ENCODE measurements at regions not wholly inside any gene's neighbourhood (a gene's known extent, or its start where the extent isn't known, plus 50 kb on each side); places are given as distances from the start of the nearest gene placed in this dataset.
A peak's percentile ranks its signal among the peaks of the same experiment; 100 is the strongest.

DNA sequence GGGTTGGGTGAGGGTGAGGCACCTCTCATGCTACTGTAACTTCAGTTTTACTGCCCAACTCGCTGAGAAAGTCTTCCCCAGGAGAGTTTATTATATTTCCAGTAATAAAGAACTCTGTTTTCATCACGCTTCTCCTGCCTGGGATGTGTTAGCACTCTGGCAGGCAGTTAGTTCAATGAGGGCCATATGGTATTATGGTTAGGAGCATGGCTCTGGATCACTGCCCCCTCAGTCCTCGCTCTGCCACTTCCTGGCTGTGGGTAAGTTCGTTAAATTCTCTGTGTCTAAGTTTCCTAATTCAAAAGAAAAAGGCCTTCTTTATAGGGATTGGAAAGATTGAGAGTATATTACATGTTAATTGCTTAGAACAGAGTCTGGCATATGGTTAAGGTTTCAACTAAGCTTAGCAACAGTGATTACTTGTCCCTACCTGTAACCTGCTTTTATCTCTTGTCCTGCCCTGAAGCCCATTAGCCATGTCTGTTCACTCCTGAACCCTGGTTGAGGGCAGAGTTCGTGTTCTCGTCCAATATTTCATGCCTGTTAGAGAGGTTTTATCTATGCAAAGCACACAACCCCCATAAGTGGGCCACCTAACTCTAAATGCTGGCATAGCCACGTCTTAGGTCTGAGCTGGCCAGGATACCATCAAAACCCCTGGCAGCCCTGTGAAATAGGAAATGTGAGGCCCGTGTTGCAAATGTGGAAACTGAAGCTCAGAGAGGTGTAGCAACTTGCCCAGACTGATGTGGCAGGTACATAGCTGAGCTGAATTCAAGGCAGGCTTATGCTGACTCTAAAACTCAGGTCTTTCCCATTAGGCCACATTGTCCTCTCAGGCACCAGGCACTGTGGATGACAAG, 342.5 kb upstream of the JARID2 start:
- no peak for DNase-seq

DNA sequence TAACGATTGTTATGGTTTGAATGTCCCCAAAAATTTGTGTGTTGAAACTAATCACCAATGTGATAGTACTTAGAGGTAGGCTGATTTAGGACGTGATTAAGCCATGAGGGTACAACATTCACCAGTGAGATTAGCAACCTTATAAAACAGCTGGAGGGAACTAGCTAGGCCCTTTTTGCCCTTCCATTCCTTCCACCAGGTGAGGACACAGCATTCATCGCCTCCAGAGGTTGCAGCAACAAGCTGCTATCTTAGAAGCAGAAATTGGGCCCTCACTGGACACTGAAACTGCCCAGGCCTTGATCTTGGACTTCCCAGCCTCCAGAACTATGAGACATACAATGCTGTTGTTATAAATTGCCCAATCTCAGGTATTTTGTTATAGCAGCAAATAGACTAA, 340.7 kb upstream of the JARID2 start:
- no peak for DNase-seq

DNA sequence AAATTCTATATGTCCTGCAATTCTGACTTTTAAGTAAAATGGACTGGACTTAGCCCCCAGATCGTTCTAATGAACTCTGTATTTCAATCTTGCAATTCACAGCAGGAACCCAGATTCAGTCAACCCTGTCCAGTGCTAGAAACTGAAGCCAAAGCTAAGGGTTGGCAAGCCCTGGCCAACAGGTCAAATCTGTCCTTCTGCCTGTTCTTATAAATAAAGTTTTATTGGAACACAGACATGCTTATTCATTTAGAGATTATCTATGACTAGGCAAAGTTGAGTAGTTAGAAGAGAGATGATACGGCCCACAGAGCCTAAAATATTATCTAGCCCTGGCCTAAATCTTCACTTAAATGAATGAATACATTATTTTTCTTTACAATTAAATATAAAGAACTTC, 339.2 kb upstream of the JARID2 start:
- DNase-seq: no peak

DNA sequence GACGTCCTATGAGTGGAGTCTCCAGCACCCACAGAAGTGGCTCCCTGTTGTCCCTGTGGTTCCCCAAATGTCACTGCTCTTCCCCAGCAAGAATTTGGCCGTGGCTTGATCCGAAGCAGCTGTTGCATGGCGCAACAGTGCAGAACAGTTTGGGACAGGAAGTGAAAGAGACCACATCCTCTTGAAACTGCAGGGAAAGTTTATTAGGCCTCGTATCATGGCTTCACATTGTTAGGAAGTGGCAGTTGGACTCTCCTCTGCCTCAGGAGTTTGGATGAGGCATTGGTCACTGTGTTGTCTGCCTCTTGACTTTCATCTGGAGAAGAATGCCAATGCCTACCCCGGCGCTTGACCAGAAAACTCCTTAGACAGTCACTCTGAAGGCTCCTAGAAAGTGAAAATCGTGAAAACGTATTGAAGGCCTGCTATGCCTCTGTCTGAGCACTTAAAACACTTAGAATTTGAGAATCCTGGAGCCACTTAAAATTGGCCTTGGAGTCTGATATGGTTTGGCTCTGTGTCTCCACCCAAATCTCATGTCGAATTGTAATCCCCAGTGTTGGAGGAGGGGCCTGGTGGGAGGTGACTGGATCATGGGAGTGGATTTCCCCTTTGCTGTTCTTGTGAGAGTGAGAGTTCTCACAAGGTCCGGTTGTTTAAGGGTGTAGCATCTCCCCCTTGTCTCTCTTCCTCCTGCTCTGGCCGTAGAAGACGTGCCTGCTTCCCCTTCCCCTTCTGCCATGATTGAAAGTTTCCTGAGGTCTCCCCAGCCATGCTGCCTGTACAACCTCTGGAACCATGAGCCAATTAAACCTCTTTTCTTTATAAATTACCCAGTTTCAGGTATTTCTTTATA, 334.9 kb upstream of the JARID2 start:
- DNase-seq: peak; percentile 14

DNA sequence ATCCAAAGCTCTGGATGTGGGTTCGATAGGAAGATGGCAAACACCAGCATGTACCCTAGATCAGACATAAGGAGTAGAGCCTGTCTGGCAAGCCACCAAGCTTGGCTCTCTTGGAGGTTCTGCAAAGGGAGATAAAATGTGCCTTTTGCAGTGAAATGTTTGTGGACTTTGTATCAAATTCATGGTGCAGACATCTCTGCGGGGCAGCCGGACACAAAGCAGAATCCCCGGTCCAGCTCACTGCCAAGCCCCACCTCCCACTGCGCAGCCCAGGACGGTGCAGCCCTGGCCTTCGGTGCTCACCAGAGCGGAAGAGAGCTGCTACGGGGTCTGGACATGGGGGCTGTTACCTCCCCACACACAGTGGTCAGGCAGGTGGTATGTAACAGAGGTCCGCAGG, 333.6 kb upstream of the JARID2 start:
- no peak for DNase-seq

DNA sequence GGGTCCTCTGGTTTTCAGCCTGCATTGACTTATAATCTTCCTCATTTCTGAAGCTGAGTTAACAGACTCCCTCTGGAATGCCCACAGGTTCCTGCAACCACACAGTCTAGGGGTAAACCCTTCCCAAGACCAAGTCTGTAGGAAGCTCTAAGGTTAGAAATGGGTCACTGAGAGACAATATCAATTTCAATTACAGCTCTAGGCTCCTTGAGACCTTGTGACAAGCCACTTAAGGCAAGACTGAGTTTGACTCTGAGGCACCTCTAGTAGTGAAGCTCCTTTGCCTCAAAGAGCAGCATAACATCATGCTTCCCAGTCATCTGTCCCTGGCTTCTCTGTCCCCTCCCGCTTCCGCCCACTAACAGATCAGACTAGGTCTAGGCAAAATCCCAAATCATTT, 333.2 kb upstream of the JARID2 start:
- DNase-seq: no peak

DNA sequence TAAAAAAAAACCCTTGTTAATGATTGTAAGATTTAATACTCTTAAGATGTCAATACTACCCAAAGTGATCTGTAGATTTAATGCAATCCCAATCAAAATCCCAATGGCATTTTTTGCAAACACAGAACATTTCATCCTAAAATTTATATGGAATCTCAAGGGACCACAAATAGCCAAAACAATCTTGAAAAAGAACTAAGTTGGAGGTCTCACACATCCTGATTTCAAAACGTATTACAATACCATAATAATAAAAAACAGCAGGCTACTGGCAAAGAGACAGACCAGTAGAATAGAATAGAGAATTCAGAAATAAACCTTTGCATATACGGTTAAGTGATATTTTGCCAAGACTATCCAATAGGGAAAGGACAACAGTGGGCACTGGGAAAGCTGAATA, 331.9 kb upstream of the JARID2 start:
- DNase-seq: no peak

DNA sequence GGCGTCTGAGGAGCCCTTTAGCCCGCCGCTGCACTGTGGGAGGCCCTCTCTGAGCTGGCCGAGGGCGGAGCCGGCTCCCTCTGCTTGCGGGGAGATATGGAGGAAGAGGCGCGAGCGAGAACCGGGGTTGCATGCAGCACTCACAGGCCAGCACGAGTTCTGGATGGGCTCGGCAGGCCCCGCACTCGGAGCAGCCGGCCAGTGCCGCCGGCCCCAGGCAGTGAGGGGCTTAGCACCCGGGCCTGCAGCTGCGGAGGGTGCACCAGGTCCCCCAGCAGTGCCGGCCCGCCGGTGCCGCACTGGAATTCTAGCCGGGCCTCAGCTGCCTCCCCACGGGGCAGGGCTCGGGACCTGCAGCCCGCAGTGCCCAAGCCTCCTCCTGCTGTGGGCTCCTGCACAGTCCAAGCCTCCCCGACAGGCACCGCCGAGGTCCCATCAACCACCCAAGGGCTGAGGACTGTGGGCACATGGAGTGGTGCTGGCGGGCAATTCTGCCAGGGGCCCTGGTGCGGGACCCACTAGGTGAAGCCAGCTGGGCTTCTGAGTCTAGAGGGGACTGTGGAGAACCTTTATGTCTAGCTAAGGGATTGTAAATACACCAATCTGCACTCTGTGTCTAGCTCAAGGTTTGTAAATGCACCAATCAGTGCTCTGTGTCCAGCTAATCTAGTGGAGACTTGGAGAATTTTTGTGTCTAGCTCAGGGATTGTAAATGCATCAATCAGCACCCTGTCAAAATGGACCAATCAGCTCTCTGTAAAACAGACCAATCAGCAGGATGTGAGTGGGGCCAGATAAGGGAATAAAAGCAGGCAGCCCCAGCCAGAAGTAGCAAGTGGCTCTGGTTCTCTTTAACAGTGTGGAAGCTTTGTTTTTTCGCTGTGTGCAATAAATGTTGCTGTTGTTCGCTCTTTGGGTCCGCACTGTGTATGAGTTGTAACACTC, 329.7 kb upstream of the JARID2 start:
- no peak for DNase-seq

DNA sequence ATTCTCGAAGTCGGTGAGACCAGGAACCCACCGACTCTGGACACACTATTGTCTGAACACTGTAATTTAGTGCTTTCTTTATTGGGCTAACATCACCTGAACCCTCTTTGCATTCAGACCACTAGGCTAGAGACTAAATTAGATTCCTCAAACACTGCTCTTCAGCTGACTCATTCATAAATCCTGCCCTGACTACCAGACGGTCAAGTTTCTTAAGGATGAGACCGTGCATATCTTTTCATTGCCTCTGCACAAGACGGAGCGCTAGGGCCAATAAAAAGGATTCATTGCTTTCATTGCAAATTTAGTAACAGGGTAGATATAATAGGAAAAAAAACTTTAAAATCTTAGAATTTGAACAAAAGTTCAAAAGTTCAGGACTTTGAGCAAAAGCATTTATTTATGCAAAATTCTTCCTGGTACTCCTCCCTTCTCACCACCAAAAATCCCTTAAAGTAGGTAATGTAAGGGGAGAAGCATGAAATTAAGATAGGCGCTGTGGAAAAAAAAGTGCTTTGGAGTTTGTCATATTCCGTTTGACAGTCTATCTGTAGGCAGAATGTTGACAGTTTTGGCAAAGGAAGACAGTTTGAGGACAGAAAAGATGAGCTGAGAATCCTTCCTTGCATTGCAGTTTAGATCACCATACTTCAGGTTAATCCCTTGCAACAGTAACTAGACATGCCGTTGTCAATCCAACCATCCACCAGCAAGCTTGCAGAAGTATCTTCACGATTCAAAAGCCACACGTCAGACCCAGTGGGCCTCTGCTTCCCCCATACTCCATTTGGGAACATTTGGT, 328.6 kb upstream of the JARID2 start:
- DNase-seq: no peak

DNA sequence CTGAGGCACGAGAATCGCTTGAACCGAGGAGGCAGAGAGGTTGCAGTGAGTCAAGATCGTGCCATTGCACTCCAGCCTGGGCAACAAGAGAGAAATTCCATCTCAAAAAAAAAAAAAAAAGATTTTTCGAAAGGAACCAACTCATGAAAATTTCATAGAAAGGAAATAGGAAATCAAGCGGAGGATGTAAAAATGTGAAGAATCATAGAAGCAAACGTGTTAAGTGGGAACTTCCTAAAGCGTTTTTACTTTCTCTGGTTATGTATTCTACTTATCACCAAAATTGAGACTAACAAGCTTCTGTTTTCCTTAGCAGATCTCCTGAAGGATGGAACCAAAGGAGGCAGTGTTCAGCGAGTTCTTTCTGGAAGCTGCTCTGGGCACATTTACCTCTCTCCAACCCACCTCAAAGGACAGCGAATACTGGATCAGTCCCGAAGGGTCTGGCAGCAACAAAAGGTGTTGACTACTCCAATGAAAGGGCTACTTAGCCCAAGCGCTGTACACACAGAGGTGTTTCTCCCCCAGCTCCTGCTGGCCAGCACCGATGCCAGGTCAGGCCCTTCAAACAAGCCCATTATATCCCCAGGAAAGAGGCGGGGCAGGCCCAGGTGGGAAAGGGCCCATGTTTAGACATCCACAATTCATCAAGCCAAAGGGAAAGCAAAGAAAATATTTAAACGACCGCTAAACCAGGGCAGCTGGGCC, 327.5 kb upstream of the JARID2 start:
- DNase-seq: no peak

DNA sequence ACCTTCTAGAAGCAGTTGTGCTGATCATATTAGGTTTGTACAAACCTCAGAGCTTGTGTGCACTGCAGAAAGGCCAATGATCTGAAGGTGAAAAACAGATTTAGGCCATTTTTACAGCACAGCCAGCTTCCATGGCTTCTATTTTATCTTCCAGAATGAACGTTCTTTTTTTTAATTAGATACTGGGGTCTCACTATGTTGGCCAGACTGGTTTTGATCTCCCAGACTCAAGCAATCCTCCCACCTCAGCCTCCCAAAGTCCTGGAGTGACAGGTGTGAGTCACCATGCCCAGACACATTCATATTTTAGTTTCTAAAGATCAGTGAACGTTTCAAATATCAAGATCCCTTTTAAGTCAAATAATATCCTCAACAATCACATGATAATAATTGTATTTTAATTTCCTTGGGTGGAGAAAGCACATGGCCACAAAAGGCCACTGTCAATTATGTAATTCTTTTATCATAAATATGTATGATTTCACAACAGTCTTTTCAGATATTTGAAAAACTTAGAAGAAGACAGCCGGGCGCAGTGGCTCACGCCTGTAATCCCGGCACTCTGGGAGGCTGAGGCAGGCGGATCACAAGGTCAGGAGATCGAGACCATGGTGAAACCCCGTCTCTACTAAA, 326.7 kb upstream of the JARID2 start:
- DNase-seq: no peak

DNA sequence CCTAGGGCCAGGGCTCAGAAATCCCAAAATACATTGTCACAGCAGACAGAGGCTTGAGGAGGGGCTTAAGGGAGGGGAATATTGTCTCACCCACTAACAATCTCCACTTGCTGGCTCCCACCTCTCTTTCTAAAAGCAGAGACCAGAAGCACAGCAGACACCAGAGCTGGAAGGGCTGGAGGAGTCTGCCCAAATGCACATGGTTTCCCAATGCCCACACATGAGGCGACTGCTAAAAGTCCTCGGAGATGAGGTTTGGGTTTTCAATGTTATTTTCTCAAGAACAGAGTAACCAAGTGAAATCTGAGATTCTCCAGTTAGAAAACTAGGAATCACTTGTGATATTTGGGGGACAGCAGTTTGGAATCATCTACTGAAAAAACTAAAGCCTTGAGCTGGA, 325.6 kb upstream of the JARID2 start:
- no peak for DNase-seq

DNA sequence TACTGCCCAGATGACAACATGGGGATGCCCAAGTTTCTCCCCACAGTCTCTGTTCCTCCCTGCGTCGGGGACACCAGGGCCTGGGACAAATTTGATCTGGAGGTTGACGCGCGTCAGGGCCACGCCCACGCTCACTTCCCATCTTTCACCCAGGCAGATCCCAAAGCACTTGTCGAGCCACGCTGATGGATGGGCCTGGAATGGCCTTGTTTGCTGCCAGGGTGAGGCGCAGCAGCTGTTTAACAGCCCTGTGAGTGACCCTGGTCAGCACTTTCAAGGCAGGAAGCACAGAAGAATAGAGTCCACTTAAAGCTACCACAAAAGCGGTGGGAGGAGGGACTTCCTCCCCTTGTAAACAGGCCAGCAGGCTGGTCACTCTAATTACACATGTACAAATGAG, 324.7 kb upstream of the JARID2 start:
- no peak for DNase-seq

DNA sequence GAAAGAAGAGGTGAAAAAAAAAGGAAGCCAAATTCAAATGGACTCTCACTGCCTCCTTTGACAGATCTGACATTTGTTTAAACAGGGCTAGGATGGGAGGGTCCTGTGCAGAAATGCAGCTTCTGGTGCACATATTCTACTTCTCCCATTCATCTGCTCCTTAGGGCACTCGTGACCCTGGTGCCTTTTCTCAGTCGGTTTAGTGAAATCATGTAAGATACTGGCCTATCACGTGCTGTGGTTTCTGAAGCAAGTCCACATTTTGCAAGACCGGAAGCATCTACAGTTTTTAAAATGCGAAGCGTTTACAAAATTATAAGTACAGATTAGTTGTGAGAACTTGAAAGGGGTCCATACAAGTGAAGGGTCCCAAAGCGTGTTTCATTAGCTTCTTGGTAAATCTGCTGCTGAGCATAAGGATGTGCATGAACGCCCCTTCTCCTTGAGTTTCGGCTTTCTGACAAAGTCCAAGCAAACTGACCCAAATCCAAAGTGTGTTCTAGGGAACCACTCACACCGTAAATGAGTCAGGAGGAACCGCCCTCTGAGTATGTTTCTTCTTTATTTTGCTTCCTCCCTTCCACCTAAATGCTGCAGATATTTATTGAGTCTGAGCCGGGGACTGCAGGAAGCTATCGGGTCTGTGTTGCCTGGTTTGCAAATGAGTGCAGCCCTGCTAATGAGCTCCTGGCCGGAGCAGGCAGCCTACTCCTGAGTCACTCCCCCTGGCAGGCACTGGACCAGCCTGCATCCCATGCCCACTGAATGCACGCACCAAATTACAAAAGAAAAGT, 323.8 kb upstream of the JARID2 start:
- DNase-seq: no peak

DNA sequence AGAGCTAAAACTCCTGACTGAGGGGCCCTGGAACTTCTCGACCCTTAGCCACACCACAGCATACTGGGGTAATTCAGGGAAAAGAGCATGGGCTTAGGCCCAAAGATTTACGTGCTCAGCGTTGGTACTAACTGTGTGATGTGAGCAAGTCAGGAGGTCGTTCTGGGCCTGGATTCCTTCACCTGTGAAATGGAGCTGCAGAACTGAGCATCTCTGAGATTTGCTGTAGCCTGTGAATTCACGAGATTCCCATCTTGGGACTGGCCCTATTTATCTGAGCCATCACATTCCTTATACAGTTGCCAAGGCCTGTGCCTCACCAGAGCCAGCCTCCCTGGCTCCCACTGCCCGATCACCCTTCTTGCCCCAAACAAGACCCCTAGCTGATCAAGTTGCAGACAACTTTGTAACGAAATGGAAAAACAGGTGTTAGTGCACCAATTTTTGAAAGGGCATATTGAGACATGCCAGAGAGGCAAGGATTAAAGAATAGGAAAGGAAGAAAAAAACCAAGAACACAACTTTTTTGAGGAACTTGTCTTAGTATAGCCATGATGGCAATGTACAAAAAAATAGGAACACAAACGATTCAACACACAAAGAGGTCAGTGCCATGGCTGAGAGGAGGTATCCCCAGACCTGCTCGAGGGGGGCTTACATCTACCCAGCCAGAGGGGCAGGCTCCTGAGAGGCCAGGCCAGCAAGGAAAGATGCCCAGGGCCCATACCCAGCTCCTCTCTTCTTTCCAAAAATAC, 323.0 kb upstream of the JARID2 start:
- no peak for DNase-seq

DNA sequence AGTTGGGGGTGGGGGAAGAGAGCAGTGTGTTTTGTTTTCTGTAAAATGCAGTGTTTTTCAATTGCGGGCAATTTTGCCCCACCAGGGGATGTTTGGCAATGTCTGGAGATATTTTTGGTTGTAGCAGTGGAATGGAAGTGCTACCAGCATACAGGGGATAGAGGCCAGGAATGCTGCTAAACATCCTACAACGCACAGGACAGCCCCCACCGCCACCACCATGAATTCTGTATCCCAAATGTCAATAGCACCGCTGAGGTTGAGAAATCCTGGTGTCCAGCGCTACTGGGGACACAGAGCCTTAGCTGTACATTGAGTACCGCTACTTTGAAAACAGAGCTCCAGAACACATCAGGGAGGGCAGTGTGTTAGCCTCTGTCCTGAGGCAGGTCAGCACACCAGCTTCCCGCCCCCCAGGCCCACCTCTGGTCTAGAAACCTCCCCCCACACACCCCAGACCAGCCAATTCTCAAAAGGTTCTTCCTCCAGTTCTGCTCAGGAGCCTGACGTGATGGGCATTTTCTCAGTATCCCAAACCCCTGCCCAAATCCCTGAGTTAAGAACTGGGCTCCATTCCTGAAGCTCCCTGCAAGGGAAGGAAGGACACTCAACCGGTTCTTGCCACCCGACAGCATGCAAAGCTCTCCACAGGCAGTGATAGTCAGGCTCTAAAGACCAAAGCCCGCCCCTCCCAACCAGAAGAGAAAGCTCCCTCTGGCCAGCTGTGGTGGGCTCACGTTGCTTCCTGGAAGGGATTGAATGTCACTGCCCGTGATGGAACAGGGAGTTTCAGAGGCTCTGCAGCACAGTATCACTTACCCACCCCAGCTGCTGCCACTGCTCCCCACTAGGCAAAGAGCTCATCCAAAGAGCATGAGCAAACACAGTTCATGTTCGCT, 321.5 kb upstream of the JARID2 start:
- no peak for DNase-seq

DNA sequence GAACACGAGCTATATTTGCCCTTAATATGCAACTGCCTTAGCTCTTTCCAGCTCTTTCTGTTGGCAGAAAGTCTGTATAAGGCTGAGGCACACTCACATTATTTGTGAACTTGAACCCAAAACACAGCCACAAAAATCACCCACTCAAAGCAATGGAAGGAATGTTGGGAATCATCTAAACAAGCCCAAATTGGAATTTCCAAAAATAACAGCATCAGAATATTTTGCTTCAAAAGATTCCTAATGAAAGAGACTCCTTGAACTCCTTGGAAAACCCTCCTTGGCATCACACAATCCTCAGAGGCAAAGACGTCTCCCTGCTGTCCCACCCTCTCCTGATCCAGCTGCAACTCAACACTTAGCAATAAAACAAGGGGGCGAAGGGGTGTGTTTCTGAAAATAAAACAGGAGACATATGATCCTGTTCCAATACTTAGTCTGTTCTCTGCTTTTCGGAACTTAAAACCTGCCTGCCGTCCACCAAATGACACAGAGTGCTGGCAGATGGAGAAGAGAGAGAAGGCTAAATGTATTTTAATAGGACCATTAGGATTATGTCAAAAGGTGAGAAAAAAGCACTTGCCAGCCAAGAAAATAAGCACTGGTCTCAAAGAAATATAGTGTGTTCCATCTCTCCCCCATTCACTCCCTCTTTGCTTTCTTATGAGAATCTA, 320.7 kb upstream of the JARID2 start:
- DNase-seq: no peak

DNA sequence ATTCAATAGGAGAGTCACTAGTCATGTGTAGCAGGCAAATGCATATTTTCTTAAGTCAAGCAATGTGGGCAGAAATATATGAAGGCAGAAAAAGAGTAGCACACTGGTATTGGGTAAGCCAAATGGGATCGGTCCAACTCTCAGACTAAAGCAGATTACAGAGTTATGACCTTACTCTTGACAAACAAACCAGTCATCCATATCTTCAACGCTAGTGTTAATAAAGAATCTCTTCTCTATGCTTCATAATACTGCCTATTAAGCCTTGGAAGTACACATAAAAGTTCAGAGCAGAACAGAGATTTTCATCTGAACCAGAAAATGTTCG, 320.2 kb upstream of the JARID2 start:
- DNase-seq: no peak
